ENCODE measurements at regions not wholly inside any gene's neighbourhood (a gene's known extent, or its start where the extent isn't known, plus 50 kb on each side); places are given as distances from the start of the nearest gene placed in this dataset.
A peak's percentile ranks its signal among the peaks of the same experiment; 100 is the strongest.
"Not testable (repeated sequence)": the region's sequence is repeated elsewhere in the genome, so short reads cannot be mapped to it uniquely, and the experiment has no call there.

DNA sequence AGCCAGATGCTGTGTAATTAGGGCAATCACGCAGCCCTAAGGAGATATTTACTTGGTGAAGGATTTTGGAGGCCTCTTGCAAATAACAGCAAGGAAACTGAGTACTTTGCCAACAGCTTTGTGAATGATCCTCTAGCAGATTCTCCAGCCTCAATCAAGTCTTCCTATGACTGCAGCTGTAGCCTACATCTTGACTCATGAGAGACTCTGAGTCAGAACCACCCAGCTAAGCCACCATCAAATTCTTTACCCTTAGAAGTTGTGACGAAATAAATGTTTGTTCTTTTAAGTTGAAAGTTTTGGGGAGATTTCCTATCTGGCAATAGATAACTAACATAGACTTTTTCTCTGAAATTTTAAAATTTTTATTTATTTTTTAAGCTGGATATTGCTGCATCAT, 237.6 kb upstream of the CCNH start:
- no peak for DNase-seq (ENCODE audit: low spot score)
- no peak for FAIRE-seq

GRCh38 chr5:87649455-87649854, 236.7 kb upstream of the CCNH start:
- DNase-seq (ENCODE audit: low spot score) (no peak), FAIRE-seq (no peak)

DNA sequence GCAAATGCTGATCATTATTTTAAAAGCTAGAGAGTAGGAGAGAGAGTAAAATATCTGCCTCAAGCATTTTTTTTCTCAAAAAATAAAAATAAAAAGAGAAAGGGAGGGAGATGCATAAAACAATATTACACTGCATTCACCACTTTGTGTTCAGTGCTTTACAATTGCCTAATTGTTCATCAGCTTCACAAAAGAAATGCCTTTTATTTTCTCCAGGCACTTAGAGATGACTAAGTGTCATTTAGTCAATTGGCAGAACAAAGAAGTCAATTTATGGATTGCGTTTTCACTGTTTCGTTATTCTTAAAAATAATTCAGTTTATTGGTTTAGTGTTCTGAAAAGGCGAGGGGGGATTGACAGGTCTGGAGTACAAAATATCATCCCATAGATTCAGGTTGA, 232.5 kb upstream of the CCNH start:
- FAIRE-seq, result no peak
- no peak for DNase-seq (ENCODE audit: low spot score)

- FAIRE-seq, result no peak
- no peak for DNase-seq (ENCODE audit: low spot score)
These were observed 228.2 kb upstream of the CCNH start for GRCh38 chr5:87640902-87641301.

DNA sequence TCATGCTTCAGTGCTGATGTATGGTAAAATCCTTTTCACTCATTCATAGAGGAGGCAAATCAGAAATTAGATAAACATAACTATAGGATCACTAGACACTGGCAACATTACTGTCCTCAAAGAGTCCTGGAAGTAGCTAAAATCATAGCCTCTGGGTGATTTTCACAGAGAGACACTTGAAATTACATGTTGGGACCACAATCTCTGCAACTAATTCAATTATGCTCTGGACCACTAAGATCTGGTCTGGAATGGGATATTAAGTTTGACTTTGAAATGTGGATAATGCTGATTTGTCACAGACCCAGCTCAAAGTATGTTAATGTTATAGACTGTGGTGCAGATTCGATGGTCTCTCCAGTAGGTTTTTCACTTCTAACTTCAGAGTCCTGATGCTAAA, 214.6 kb upstream of the CCNH start:
- no peak for DNase-seq (ENCODE audit: low spot score)
- FAIRE-seq, result no peak

- FAIRE-seq (no peak), DNase-seq (ENCODE audit: low spot score) (no peak)
These were observed 195.7 kb upstream of the CCNH start for GRCh38 chr5:87608385-87608784.

- no peak for FAIRE-seq
- DNase-seq (ENCODE audit: low spot score), result no peak
These were observed 192.9 kb upstream of the CCNH start for GRCh38 chr5:87605663-87606062.

DNA sequence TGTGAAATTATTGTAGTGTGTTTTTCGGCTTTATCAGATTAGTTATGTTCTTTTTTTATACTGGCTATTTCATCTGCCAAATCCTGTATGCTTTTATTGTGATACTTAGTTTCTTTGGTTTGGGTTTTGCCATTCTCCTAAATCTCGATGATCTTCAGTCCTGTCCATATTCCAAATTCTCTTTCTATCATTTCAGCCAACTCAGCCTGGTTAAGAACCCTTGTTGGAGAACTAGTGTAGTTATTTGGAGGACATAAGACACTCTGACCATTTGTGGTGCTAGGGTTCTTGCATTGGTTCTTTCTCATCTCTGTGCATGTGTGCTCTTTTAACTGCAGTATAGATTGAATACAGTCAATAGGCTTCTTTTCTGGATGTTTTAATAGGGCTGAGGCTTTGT, 187.0 kb upstream of the CCNH start:
- FAIRE-seq, result no peak

GRCh38 chr5:87598460-87598859, 185.7 kb upstream of the CCNH start:
- no peak for FAIRE-seq

More for the DNA sequence above, 187.0 kb upstream of the CCNH start:
- DNase-seq (ENCODE audit: low spot score), result no peak

DNA sequence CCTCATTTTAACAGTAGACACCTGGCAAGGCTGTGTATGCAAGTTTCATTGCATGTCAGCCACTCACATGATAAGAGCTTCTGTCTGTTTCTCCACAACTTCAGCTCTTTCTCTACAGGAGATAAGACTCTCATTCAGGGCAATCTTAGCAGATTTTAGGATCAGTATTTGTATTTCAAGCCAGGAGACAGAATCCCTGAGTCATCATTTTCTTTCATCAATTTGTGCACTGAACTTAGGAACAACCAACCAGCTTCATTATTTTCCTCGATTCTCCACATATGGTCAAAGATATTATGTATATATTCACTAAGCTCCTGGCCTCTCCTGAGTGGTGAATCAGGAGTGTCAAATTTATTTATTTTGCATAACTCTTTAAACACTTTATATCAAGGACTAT, 181.8 kb upstream of the CCNH start:
- FAIRE-seq, result no peak
- DNase-seq (ENCODE audit: low spot score), result no peak

More at GRCh38 chr5:87598460-87598859, 185.7 kb upstream of the CCNH start:
- DNase-seq (ENCODE audit: low spot score), result no peak

DNA sequence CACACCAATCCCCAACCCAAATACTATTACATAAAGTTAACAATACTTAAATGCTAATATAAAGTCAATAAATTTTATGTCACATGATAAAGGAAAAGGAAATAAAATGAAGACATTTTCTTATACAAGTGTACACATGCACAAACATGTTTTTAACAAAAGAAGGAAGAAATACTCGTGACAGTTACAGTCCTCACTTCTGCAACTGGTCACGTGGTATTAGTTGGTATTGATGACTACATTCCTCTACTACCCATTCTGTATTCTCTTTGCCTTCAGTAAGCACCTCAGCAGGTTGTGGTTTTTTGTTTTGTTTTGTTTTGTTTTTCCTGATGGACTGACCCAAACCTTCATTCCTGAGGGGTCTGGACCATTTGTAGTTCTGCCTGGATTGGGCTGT, 176.9 kb upstream of the CCNH start:
- FAIRE-seq (no peak), DNase-seq (ENCODE audit: low spot score) (no peak)

GRCh38 chr5:87588316-87588715, 175.6 kb upstream of the CCNH start:
- DNase-seq (ENCODE audit: low spot score), result no peak
- no peak for FAIRE-seq

- DNase-seq (ENCODE audit: low spot score); FAIRE-seq: not testable (repeated sequence)
These were observed 171.0 kb upstream of the CCNH start for GRCh38 chr5:87583704-87584103.

DNA sequence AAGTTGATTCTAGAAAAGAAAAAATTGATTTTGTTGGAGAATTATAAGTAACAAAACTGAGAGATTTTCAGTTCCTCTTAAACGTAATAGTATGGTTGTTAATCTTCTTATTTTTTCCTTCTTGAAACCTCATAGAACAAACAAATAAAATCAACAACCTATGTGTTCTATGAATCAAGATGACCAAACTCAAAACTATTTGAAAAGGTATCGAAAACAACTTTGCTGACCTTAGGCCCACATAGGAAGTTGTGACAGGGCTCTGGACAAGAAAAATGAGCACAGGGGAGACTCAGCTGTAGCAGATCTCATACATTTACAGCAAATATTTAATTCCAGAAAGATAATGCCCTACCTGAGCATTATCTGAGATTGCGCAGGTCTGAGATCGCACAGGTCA, 169.4 kb upstream of the CCNH start:
- DNase-seq (ENCODE audit: low spot score), result no peak
- FAIRE-seq, result no peak

DNA sequence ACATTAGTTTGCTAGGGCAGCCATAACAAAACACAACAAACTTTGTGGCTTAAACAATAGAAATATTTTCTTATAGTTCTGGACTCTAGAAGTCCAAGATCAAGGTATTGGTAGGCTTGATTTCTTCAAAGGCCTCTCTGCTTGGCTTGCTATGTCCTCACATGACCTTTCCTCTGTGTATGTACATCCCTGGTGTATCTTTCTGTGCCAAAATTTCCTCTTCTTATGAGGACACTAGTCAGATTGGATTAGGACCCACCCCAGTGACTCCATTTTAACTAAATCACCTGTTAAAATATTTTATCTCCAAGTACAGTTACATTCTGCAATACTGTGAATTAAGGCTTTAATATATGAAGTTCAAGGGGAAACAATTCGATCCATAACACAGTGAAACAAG, 168.9 kb upstream of the CCNH start:
- FAIRE-seq (no peak), DNase-seq (ENCODE audit: low spot score) (no peak)

- FAIRE-seq, result no peak
These were observed 166.9 kb upstream of the CCNH start for GRCh38 chr5:87579678-87580077.

GRCh38 chr5:87576867-87577266, 164.1 kb upstream of the CCNH start:
- DNase-seq (ENCODE audit: low spot score) (no peak), FAIRE-seq (no peak)

More at GRCh38 chr5:87579678-87580077, 166.9 kb upstream of the CCNH start:
- no peak for DNase-seq (ENCODE audit: low spot score)

- not testable (repeated sequence) for FAIRE-seq; DNase-seq (ENCODE audit: low spot score)
These were observed 163.6 kb upstream of the CCNH start for GRCh38 chr5:87576306-87576705.

GRCh38 chr5:87574106-87574505, 161.4 kb upstream of the CCNH start:
- DNase-seq (ENCODE audit: low spot score) (no peak), FAIRE-seq (no peak)

DNA sequence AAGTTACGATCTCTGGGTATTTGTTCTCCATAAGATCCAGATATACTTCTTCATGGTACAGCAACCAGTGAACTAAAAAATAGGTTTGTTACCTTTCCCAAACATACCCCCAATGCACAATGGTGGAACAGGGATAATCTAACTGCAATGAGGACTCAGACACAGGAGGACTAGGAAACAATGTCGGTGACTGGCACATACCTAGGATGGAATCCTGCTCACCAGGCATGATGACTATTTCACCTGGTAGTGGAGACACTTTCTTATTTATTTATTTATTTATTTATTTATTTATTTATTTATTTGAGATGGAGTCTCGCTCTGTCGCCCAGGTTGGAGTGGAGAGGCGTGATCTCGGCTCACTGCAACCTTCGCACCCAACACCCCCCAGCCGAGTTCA, 159.9 kb upstream of the CCNH start:
- FAIRE-seq, result no peak

DNA sequence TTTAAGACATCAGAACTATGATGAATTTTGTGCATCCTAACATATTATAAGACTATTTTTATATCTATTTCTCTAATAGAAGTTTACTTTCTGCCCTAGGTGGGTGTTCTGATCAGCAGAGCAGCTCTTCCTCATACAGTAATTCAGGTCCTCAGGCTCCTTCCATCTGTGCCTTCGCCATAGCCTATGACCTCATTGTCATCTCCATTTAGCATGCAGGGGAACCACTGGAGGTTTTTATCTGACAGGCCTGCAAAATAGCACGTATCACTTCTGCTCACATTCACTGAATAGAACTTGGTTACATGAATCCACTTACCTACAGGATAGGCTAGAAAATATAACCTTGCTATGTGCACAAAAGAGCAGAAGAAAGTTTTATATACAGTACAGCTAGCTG, 159.4 kb upstream of the CCNH start:
- FAIRE-seq (no peak), DNase-seq (ENCODE audit: low spot score) (no peak)

More for the DNA sequence above, 159.9 kb upstream of the CCNH start:
- no peak for DNase-seq (ENCODE audit: low spot score)

GRCh38 chr5:87570366-87570765, 157.6 kb upstream of the CCNH start:
- no peak for DNase-seq (ENCODE audit: low spot score)
- FAIRE-seq, result no peak

GRCh38 chr5:87562068-87562467, 149.3 kb upstream of the CCNH start:
- FAIRE-seq, result peak; percentile 28
- DNase-seq (ENCODE audit: low spot score), result no peak

GRCh38 chr5:87560528-87560927, 147.8 kb upstream of the CCNH start:
- FAIRE-seq, result no peak
- no peak for DNase-seq (ENCODE audit: low spot score)

Data from RCC 7860 (cell line).